ENCODE measurements at regions not wholly inside any gene's neighbourhood (a gene's known extent, or its start where the extent isn't known, plus 50 kb on each side); places are given as distances from the start of the nearest gene placed in this dataset.

DNA sequence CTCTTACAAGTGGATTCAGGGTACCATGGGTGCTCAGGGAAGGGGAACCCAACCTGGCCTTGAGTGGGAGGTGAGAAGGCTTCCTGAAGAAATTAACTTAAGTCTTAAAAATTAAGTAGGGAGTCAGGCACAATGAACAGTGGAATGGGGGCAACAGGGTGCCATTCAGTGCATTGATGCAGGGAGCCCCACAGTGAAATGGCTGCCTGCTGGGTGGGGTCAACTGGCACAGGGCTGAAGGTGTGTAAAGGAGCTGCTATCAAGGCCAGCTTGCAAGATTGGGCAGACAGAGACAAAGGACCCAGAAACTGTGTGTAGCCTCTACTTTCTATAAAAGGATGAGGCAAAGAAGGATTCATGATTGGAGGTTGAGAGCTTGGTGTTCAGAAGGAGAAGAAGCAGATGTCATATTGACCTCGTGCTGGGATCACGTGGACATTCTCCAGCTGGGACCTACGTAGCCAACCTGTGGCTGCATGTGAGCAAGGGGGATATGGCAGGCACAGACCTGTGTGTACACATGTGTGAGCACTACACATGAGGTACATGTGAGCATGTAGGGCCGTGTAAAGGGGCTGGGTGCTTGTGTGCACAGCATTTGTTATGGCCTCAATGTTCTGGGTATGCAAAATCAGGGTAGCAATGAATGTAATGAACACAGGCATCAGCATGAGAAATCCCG, 209.5 kb upstream of the HAAO start:
- Histone ChIP-seq H3K79me2 (ENCODE audit: insufficient read depth, low read length) (no peaks in the 10 kb centered on the region), H3K4me2 (ENCODE audit: low read depth, low read length, poor library complexity, severe bottlenecking) (no peak overlapping the region), H3K4me1 (ENCODE audit: insufficient read depth, low read length, poor library complexity, severe bottlenecking) (peaks cover 17% of the 10 kb centered on the region), H3F3A (ENCODE audit: low read depth) (no peaks in the 10 kb centered on the region), H3K4me3 (ENCODE audit: low read length, poor library complexity, severe bottlenecking) (no peak overlapping the region), H3K9ac (ENCODE audit: low read depth, low read length, poor library complexity, severe bottlenecking) (no peak overlapping the region), H4K20me1 (ENCODE audit: insufficient read depth, low read length, poor library complexity, severe bottlenecking) (no peaks in the 10 kb centered on the region), H3K36me3 (ENCODE audit: insufficient read depth, low read length) (no peaks in the 10 kb centered on the region), H3K27me3 (ENCODE audit: insufficient read depth, low read length, poor library complexity, severe bottlenecking) (no peaks in the 10 kb centered on the region), H3K9me3 (ENCODE audit: insufficient read depth, low read depth, low read length) (no peaks in the 10 kb centered on the region), H2AFZ (ENCODE audit: low read length) (no peak overlapping the region), H3K9me2 (replicated peaks; ENCODE audit: low read depth, low read length) (no peaks in the 10 kb centered on the region)
- TF ChIP-seq, protein P1, sequence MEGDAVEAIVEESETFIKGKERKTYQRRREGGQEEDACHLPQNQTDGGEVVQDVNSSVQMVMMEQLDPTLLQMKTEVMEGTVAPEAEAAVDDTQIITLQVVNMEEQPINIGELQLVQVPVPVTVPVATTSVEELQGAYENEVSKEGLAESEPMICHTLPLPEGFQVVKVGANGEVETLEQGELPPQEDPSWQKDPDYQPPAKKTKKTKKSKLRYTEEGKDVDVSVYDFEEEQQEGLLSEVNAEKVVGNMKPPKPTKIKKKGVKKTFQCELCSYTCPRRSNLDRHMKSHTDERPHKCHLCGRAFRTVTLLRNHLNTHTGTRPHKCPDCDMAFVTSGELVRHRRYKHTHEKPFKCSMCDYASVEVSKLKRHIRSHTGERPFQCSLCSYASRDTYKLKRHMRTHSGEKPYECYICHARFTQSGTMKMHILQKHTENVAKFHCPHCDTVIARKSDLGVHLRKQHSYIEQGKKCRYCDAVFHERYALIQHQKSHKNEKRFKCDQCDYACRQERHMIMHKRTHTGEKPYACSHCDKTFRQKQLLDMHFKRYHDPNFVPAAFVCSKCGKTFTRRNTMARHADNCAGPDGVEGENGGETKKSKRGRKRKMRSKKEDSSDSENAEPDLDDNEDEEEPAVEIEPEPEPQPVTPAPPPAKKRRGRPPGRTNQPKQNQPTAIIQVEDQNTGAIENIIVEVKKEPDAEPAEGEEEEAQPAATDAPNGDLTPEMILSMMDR (conservative IDR thresholded peaks at IDR 0.05; ENCODE audit: low read length) = no peak
- TF ChIP-seq EZH2phosphoT487 (IDR thresholded peaks at IDR 0.05; ENCODE audit: borderline replicate concordance) = no peak

DNA sequence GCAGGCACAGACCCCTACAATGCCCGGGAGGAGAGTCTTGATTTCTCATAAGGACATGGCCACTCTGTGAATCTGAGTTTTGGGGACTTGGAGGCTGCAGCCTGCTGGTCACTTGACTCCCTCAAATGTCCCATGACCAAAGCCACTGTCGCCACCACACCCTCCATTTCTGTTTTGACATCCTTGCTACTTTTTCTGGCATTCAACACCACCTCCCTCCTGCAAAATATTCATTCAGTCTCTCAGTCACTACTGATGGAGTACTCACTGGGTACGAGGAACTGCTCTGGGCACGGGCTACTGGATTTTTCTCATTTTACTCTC, 208.6 kb upstream of the HAAO start:
- Histone ChIP-seq H3K4me2 (ENCODE audit: low read depth, low read length, poor library complexity, severe bottlenecking) (no peak overlapping the region), H2AFZ (ENCODE audit: low read length) (no peak overlapping the region), H3K4me3 (ENCODE audit: low read length, poor library complexity, severe bottlenecking) (no peak overlapping the region), H3K9me3 (ENCODE audit: insufficient read depth, low read depth, low read length) (no peaks in the 10 kb centered on the region), H3K27me3 (ENCODE audit: insufficient read depth, low read length, poor library complexity, severe bottlenecking) (no peaks in the 10 kb centered on the region), H3K36me3 (ENCODE audit: insufficient read depth, low read length) (no peaks in the 10 kb centered on the region), H4K20me1 (ENCODE audit: insufficient read depth, low read length, poor library complexity, severe bottlenecking) (no peaks in the 10 kb centered on the region), H3K79me2 (ENCODE audit: insufficient read depth, low read length) (no peaks in the 10 kb centered on the region), H3F3A (ENCODE audit: low read depth) (no peaks in the 10 kb centered on the region), H3K9me2 (replicated peaks; ENCODE audit: low read depth, low read length) (no peaks in the 10 kb centered on the region), H3K9ac (ENCODE audit: low read depth, low read length, poor library complexity, severe bottlenecking) (no peak overlapping the region), H3K4me1 (ENCODE audit: insufficient read depth, low read length, poor library complexity, severe bottlenecking) (peaks cover 8% of the 10 kb centered on the region)
- TF ChIP-seq, protein P1 (conservative IDR thresholded peaks at IDR 0.05; ENCODE audit: low read length) = no peak
- no peak for TF ChIP-seq EZH2phosphoT487 (IDR thresholded peaks at IDR 0.05; ENCODE audit: borderline replicate concordance)

GRCh38 chr2:43000242-43001054, 208.1 kb upstream of the HAAO start:
- no peaks in the 10 kb centered on the region for H3K9me3 ChIP-seq (ENCODE audit: insufficient read depth, low read depth, low read length)
- peaks cover 2% of the 10 kb centered on the region for H3K4me1 ChIP-seq (ENCODE audit: insufficient read depth, low read length, poor library complexity, severe bottlenecking)
- no peaks in the 10 kb centered on the region for H3K79me2 ChIP-seq (ENCODE audit: insufficient read depth, low read length)
- H3F3A ChIP-seq (ENCODE audit: low read depth) = no peaks in the 10 kb centered on the region
- H2AFZ ChIP-seq (ENCODE audit: low read length) = no peak overlapping the region
- H3K27me3 ChIP-seq (ENCODE audit: insufficient read depth, low read length, poor library complexity, severe bottlenecking) = no peaks in the 10 kb centered on the region
- no peak overlapping the region for H3K4me2 ChIP-seq (ENCODE audit: low read depth, low read length, poor library complexity, severe bottlenecking)
- no peak overlapping the region for H3K9ac ChIP-seq (ENCODE audit: low read depth, low read length, poor library complexity, severe bottlenecking)
- no peaks in the 10 kb centered on the region for H4K20me1 ChIP-seq (ENCODE audit: insufficient read depth, low read length, poor library complexity, severe bottlenecking)
- H3K36me3 ChIP-seq (ENCODE audit: insufficient read depth, low read length) = no peaks in the 10 kb centered on the region
- H3K9me2 ChIP-seq (replicated peaks; ENCODE audit: low read depth, low read length) = no peaks in the 10 kb centered on the region
- H3K4me3 ChIP-seq (ENCODE audit: low read length, poor library complexity, severe bottlenecking) = no peak overlapping the region
- TF ChIP-seq, protein P1 (conservative IDR thresholded peaks at IDR 0.05; ENCODE audit: low read length) = no peak
- TF ChIP-seq EZH2phosphoT487 (IDR thresholded peaks at IDR 0.05; ENCODE audit: borderline replicate concordance) = no peak

All from Loucy (cell line).